ENCODE measurements at regions not wholly inside any gene's neighbourhood (a gene's known extent, or its start where the extent isn't known, plus 50 kb on each side); places are given as distances from the start of the nearest gene placed in this dataset.
"Not testable (repeated sequence)": the region's sequence is repeated elsewhere in the genome, so short reads cannot be mapped to it uniquely, and the experiment has no call there.

DNA sequence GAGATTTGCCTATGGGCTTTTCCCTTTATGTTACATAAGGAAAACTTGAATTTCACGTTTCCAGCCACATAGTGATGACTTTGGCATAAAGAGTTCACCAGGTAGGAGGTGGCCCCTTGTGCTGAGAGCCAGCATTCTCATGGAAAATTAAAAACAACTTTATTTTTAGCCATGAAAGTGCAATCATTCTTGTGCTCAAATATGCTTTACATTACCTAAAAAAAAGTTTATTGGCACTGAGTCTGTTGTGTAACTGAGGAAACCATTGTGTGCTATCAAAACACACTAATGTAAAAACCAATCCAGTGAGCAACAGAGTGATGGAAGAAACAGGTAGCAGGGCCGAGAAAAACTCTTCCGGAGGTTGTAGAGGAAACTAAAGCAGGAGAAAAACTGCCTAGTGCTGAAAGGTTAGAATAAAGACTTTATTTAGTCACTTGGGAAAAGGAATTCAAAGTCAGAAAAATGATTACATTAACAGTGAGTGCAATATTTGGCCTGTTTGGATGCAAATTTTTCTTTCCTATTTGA, 332.9 kb upstream of the TMC3 start:
- TF ChIP-seq, protein P1, sequence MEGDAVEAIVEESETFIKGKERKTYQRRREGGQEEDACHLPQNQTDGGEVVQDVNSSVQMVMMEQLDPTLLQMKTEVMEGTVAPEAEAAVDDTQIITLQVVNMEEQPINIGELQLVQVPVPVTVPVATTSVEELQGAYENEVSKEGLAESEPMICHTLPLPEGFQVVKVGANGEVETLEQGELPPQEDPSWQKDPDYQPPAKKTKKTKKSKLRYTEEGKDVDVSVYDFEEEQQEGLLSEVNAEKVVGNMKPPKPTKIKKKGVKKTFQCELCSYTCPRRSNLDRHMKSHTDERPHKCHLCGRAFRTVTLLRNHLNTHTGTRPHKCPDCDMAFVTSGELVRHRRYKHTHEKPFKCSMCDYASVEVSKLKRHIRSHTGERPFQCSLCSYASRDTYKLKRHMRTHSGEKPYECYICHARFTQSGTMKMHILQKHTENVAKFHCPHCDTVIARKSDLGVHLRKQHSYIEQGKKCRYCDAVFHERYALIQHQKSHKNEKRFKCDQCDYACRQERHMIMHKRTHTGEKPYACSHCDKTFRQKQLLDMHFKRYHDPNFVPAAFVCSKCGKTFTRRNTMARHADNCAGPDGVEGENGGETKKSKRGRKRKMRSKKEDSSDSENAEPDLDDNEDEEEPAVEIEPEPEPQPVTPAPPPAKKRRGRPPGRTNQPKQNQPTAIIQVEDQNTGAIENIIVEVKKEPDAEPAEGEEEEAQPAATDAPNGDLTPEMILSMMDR (IDR thresholded peaks at IDR 0.05), result not testable (repeated sequence)
- TF ChIP-seq POLR2AphosphoS5, EP300, POLR2A (IDR thresholded peaks at IDR 0.05): not testable (repeated sequence)

Measured in gastroesophageal sphincter (tissue), 3 donors.